ENCODE measurements at regions not wholly inside any gene's neighbourhood (a gene's known extent, or its start where the extent isn't known, plus 50 kb on each side); places are given as distances from the start of the nearest gene placed in this dataset.

GRCh38 chr9:106283769-106284168 is 579.2 kb upstream of the ZNF462 start:
- no peak for DNase-seq

- no peak for DNase-seq
These were observed 578.7 kb upstream of the ZNF462 start for GRCh38 chr9:106284296-106284695.

- DNase-seq, result no peak
These were observed 576.7 kb upstream of the ZNF462 start for GRCh38 chr9:106286249-106286648.

GRCh38 chr9:106287091-106287631 is 575.8 kb upstream of the ZNF462 start:
- peak; percentile 10 for DNase-seq

GRCh38 chr9:106287731-106288130 is 575.2 kb upstream of the ZNF462 start:
- DNase-seq, result no peak

GRCh38 chr9:106288689-106289088 is 574.3 kb upstream of the ZNF462 start:
- DNase-seq, result no peak

GRCh38 chr9:106291786-106292185 is 571.2 kb upstream of the ZNF462 start:
- no peak for DNase-seq

- DNase-seq, result no peak
These were observed 566.5 kb upstream of the ZNF462 start for GRCh38 chr9:106296426-106296825.

- no peak for DNase-seq
These were observed 564.0 kb upstream of the ZNF462 start for GRCh38 chr9:106298997-106299396.

GRCh38 chr9:106304401-106304920 is 558.5 kb upstream of the ZNF462 start:
- DNase-seq, result no peak

- no peak for DNase-seq
These were observed 557.4 kb upstream of the ZNF462 start for GRCh38 chr9:106305428-106306133.

- DNase-seq, result no peak
These were observed 555.3 kb upstream of the ZNF462 start for GRCh38 chr9:106307670-106308069.

- DNase-seq, result no peak
These were observed 553.0 kb upstream of the ZNF462 start for GRCh38 chr9:106309925-106310324.

- no peak for DNase-seq
These were observed 552.2 kb upstream of the ZNF462 start for GRCh38 chr9:106310782-106311181.

GRCh38 chr9:106312906-106313305 is 550.1 kb upstream of the ZNF462 start:
- no peak for DNase-seq

GRCh38 chr9:106314476-106314875 is 548.5 kb upstream of the ZNF462 start:
- DNase-seq, result no peak

GRCh38 chr9:106321394-106322180 is 541.4 kb upstream of the ZNF462 start:
- DNase-seq, result no peak

GRCh38 chr9:106322706-106323245 is 540.2 kb upstream of the ZNF462 start:
- DNase-seq, result no peak

GRCh38 chr9:106324053-106324585 is 538.8 kb upstream of the ZNF462 start:
- no peak for DNase-seq

- DNase-seq, result no peak
These were observed 538.2 kb upstream of the ZNF462 start for GRCh38 chr9:106324591-106325280.

- DNase-seq, result no peak
These were observed 536.5 kb upstream of the ZNF462 start for GRCh38 chr9:106326493-106326892.

GRCh38 chr9:106333481-106333880 is 529.5 kb upstream of the ZNF462 start:
- peak; percentile 48 for DNase-seq

GRCh38 chr9:106334081-106334480 is 528.9 kb upstream of the ZNF462 start:
- no peak for DNase-seq
